ENCODE measurements at regions not wholly inside any gene's neighbourhood (a gene's known extent, or its start where the extent isn't known, plus 50 kb on each side); places are given as distances from the start of the nearest gene placed in this dataset.

- H3K4me1 ChIP-seq (ENCODE audit: control insufficient read depth in 5 of 5, insufficient read depth in 5 of 5, low read length in 5 of 5), result no peaks in the 10 kb centered on the region
- no peak for TF ChIP-seq CTCF (IDR thresholded peaks at IDR 0.05; ENCODE audit: control extremely low read depth, extremely low read depth)
- no peak overlapping the region for H3K27ac ChIP-seq (ENCODE audit: low read depth in 1 of 2, low read length in 1 of 2)
- H3K4me3 ChIP-seq, result no peak overlapping the region
- no peaks in the 10 kb centered on the region for H3K36me3 ChIP-seq (ENCODE audit: control insufficient read depth in 4 of 4, insufficient read depth in 4 of 4, low read length in 4 of 4)
- ATAC-seq (ENCODE audit: insufficient read depth, low FRiP score), result no peak
- no peak overlapping the region for H3K9ac ChIP-seq (ENCODE audit: insufficient read depth in 1 of 2, low read length in 2 of 2)
- DNase-seq, result no peak
- no peaks in the 10 kb centered on the region for H3K27me3 ChIP-seq (ENCODE audit: control insufficient read depth in 3 of 3, insufficient read depth in 3 of 3, low read length in 2 of 3)
- H3K9me3 ChIP-seq (ENCODE audit: control insufficient read depth in 4 of 4, insufficient read depth in 3 of 4, low read length in 3 of 4), result peaks cover 0 to 2% (median under 1%) of the 10 kb centered on the region in 4 donors
- 86 to 92% methylated on average over 7 of the region's 7 CpGs for WGBS, 2 donors
Observed at GRCh38 chr2:104736026-104736425, 117.9 kb upstream of the POU3F3 start.

- H3K9ac ChIP-seq (ENCODE audit: insufficient read depth in 1 of 2, low read length in 2 of 2), result no peak overlapping the region
- ATAC-seq (ENCODE audit: insufficient read depth, low FRiP score), result no peak
- no peaks in the 10 kb centered on the region for H3K4me1 ChIP-seq (ENCODE audit: control insufficient read depth in 5 of 5, insufficient read depth in 5 of 5, low read length in 5 of 5)
- H3K36me3 ChIP-seq (ENCODE audit: control insufficient read depth in 4 of 4, insufficient read depth in 4 of 4, low read length in 4 of 4), result no peaks in the 10 kb centered on the region
- H3K9me3 ChIP-seq (ENCODE audit: control insufficient read depth in 4 of 4, insufficient read depth in 3 of 4, low read length in 3 of 4), result peaks cover 0 to 5% (median 0%) of the 10 kb centered on the region in 4 donors
- no peak overlapping the region for H3K27ac ChIP-seq (ENCODE audit: low read depth in 1 of 2, low read length in 1 of 2)
- no peak for DNase-seq
- no peaks in the 10 kb centered on the region for H3K27me3 ChIP-seq (ENCODE audit: control insufficient read depth in 3 of 3, insufficient read depth in 3 of 3, low read length in 2 of 3)
- 89 to 94% methylated on average over 3 of the region's 3 CpGs for WGBS, 2 donors
- no peak for TF ChIP-seq CTCF (IDR thresholded peaks at IDR 0.05; ENCODE audit: control extremely low read depth, extremely low read depth)
- H3K4me3 ChIP-seq, result no peak overlapping the region
Observed at GRCh38 chr2:104741860-104742259, 112.1 kb upstream of the POU3F3 start.

GRCh38 chr2:104744537-104744936 lies 109.4 kb upstream of the POU3F3 start:
- DNase-seq, result no peak
- 82 to 94% methylated on average over 6 of the region's 6 CpGs for WGBS, 2 donors
- ATAC-seq (ENCODE audit: insufficient read depth, low FRiP score), result no peak
- no peak for TF ChIP-seq CTCF (IDR thresholded peaks at IDR 0.05; ENCODE audit: control extremely low read depth, extremely low read depth)
- Histone ChIP-seq H3K27ac (ENCODE audit: low read depth in 1 of 2, low read length in 1 of 2) (no peak overlapping the region), H3K27me3 (ENCODE audit: control insufficient read depth in 3 of 3, insufficient read depth in 3 of 3, low read length in 2 of 3) (peaks cover 0 to 1% (median 0%) of the 10 kb centered on the region in 3 donors), H3K4me1 (ENCODE audit: control insufficient read depth in 5 of 5, insufficient read depth in 5 of 5, low read length in 5 of 5) (no peaks in the 10 kb centered on the region), H3K9me3 (ENCODE audit: control insufficient read depth in 4 of 4, insufficient read depth in 3 of 4, low read length in 3 of 4) (peaks cover 0 to 5% (median 0%) of the 10 kb centered on the region in 4 donors), H3K4me3 (no peak overlapping the region), H3K9ac (ENCODE audit: insufficient read depth in 1 of 2, low read length in 2 of 2) (no peak overlapping the region), H3K36me3 (ENCODE audit: control insufficient read depth in 4 of 4, insufficient read depth in 4 of 4, low read length in 4 of 4) (no peaks in the 10 kb centered on the region)

- peaks cover 0 to 5% (median 0%) of the 10 kb centered on the region in 4 donors for H3K9me3 ChIP-seq (ENCODE audit: control insufficient read depth in 4 of 4, insufficient read depth in 3 of 4, low read length in 3 of 4)
- peaks cover 0 to 2% (median 0%) of the 10 kb centered on the region in 3 donors for H3K27me3 ChIP-seq (ENCODE audit: control insufficient read depth in 3 of 3, insufficient read depth in 3 of 3, low read length in 2 of 3)
- no peak overlapping the region for H3K4me3 ChIP-seq
- ATAC-seq (ENCODE audit: insufficient read depth, low FRiP score) (no peak), DNase-seq (no peak)
- TF ChIP-seq CTCF (IDR thresholded peaks at IDR 0.05; ENCODE audit: control extremely low read depth, extremely low read depth), result no peak
- no peaks in the 10 kb centered on the region for H3K36me3 ChIP-seq (ENCODE audit: control insufficient read depth in 4 of 4, insufficient read depth in 4 of 4, low read length in 4 of 4)
- no peaks in the 10 kb centered on the region for H3K4me1 ChIP-seq (ENCODE audit: control insufficient read depth in 5 of 5, insufficient read depth in 5 of 5, low read length in 5 of 5)
- WGBS, 2 donors, result 51 to 73% methylated on average over 13 of the region's 13 CpGs
- no peak overlapping the region for H3K27ac ChIP-seq (ENCODE audit: low read depth in 1 of 2, low read length in 1 of 2)
- H3K9ac ChIP-seq (ENCODE audit: insufficient read depth in 1 of 2, low read length in 2 of 2), result no peak overlapping the region
Observed at GRCh38 chr2:104745846-104746245, 108.1 kb upstream of the POU3F3 start.
